GM12874 (cell line): ENCODE measurements at regions not wholly inside any gene's neighbourhood (a gene's known extent, or its start where the extent isn't known, plus 50 kb on each side); places are given as distances from the start of the nearest gene placed in this dataset.

Experiments
- TF ChIP-seq, protein P1 (sequence below): IDR thresholded peaks from 2 replicates; pipeline ENCODE4 v1.5.1; 2011; ENCODE audit warnings: low read depth, mild to moderate bottlenecking, control low read depth, low read length, moderate library complexity; ENCODE audit not compliant: insufficient read depth

DNA sequence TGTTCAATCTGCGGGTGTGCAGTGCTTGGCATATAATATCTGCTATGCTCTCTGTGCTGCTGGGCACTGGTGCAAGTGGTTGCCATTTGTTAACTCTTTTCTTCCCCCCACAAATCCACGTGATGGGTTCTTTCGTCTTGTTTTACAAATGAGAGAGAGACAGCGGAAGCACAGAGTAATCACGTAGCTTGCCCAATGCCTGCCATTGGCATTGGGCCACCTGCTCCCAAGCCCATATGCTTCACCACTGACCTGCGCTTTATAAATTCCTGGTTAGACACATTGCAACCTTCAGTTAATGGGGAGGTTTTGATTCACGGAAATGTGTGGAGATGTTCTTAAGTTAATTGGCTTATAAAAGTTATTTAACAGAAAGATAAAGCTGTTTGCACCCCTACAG, 194.8 kb upstream of the ADAMTS16 start:
- TF ChIP-seq, protein P1, sequence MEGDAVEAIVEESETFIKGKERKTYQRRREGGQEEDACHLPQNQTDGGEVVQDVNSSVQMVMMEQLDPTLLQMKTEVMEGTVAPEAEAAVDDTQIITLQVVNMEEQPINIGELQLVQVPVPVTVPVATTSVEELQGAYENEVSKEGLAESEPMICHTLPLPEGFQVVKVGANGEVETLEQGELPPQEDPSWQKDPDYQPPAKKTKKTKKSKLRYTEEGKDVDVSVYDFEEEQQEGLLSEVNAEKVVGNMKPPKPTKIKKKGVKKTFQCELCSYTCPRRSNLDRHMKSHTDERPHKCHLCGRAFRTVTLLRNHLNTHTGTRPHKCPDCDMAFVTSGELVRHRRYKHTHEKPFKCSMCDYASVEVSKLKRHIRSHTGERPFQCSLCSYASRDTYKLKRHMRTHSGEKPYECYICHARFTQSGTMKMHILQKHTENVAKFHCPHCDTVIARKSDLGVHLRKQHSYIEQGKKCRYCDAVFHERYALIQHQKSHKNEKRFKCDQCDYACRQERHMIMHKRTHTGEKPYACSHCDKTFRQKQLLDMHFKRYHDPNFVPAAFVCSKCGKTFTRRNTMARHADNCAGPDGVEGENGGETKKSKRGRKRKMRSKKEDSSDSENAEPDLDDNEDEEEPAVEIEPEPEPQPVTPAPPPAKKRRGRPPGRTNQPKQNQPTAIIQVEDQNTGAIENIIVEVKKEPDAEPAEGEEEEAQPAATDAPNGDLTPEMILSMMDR: no peak

DNA sequence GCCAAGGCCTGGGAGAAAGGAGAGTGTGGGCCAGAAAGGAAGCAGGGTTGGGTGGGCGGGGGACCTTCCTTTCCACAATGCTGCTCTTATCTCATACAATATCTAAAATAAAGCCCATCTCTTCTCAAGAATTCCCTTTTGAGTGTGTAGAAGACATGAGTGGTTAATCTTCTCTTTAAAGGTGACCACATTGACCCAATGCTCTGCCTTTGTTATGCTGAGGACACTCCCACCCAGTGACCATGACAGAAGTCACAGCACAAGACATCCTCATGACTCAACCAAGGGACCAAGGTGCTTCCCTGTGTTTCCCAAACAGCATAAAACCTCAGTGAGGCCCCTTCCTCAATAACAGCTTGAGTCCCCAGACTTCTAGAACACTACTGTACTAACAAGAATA, 193.0 kb upstream of the ADAMTS16 start:
- TF ChIP-seq, protein P1: no peak

DNA sequence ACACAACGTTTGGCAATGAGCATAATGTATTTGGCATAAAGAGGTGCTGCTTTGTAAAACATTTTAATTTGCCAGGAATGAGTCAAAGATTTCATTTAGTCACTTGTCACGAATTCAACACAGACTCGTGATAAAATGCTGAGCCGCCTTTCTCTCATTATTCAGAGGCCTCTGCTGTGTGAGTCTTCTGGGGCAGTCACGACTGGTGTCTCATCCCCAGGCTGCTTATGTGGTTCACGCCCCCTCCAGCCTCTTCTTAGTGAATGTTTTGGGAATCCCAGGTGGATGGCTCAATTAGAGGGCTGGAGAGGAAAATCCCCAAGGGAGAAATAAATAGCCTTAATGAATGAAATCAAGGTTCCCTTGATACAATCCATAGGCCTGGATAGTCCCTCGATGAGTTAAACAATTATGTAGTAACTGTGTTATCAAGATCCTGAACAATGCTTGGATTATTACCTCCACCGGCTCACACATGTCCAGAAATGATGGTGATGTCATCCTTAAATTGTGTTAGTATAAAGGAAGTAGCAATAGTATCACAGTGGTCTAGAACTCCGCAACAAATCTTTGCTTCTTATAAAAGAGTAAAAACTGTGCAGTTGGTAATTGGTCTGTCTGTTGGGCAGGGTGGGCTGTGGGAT, 192.1 kb upstream of the ADAMTS16 start:
- TF ChIP-seq, protein P1: no peak

DNA sequence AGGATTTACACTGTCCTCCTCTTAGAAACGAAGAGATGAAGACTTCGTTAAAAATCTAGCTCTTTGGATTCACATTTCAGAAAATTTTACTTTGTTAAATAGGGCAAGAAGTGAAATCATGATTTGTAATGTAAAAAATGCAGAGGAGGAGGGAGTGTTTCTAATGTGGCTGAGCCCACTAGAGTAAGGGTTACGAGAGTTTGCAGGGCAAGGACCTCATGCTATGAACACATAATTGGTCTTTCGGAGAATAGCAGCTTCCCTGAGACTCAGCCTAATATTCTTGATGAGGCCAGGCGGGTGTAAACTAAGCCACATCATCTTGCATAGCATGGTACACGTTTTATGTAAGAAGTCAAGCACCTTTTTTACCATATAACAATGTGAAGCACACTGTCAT, 191.0 kb upstream of the ADAMTS16 start:
- TF ChIP-seq, protein P1: no peak

DNA sequence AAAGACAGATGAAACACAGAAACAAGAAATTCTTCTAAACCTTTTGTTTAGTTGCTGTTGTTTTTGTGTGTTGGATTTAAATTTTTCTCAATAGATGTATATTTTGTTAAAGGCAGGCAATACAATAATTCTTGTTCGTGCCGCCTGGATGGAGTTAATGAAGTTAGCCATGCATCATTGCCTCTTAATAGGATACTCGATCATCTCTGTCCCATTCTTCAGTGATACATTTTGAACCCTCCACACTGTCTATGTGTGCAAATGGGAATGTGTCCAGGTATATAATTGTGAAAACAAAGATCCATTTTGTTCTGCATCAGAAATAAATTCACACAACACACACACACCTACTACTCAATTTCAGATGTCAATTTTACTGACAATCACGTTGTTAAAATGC, 186.6 kb upstream of the ADAMTS16 start:
- TF ChIP-seq, protein P1: no peak

DNA sequence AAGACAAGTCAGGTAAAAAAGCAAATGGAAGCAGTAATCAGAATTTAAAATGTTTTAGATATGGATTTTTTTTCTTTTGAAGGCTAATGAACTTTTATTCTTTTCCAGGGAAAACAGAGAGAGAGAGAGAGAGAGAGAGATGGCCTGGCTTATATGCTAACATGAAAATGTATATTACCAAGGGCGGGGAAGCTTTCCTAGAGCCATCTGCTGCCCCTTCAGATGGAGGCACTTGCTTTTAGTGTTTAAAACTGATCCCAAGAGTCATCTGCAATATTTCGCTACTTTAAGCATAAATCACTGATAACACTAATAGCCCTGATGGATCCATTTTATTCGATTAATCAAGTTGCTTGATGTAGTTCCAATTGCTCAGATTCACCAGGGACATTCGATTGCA, 186.1 kb upstream of the ADAMTS16 start:
- TF ChIP-seq, protein P1: no peak

DNA sequence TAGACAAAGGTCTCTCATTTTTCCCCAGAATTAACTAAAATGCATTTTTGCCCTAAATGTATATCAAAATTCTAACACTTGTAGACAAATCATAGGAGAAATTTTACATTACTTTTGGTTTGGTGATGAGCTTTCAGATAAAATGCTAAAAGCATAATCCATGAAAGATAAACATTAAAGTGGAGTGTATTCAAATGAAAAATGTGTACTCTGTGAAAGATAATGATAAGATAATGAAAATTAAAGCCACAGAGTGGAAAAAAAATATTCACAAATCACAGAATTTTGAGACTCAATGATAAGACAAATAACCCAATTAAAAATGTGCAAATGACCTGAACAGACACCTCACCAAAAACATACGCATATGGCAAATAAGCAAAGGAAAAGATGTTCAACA, 176.9 kb upstream of the ADAMTS16 start:
- TF ChIP-seq, protein P1: no peak
